HEK293T (cell line): ENCODE measurements at regions not wholly inside any gene's neighbourhood (a gene's known extent, or its start where the extent isn't known, plus 50 kb on each side); places are given as distances from the start of the nearest gene placed in this dataset.

Experiments
- CTCF ChIA-PET: fragments of 350-600 bp; formaldehyde crosslinking; extraction: SDS; loops from one replicate; lab custom pipeline; 2021; ENCODE audit warnings: antibody characterized with exemption, inconsistent platforms; lab: Yijun Ruan, JAX
- POLR2A ChIA-PET: fragments of 350-600 bp; formaldehyde crosslinking; extraction: SDS; loops from one replicate; lab custom pipeline; 2020; ENCODE audit warnings: antibody characterized with exemption, inconsistent platforms; lab: Yijun Ruan, JAX
- DNase-seq: peaks from one replicate; pipeline ENCODE4 v3.0.0; 2012; ENCODE audit warnings: mixed read lengths; ENCODE audit errors: extremely low spot score
- ARNT ChIP-seq: fragments of 450-650 bp; IDR thresholded peaks from 2 replicates; pipeline ENCODE4 v1.6.1; 2017; ENCODE audit warnings: mild to moderate bottlenecking
- BHLHE40 ChIP-seq: fragments of 450-650 bp; IDR thresholded peaks from 2 replicates; pipeline ENCODE4 v1.6.1; 2016; ENCODE audit warnings: mild to moderate bottlenecking, moderate library complexity, borderline replicate concordance
- CTBP1 ChIP-seq: fragments of 450-650 bp; IDR thresholded peaks from 2 replicates; pipeline ENCODE4 v1.6.1; 2016; ENCODE audit warnings: borderline replicate concordance
- ELF4 ChIP-seq: fragments of 450-650 bp; IDR thresholded peaks from 2 replicates; pipeline ENCODE4 v1.6.1; 2017; ENCODE audit warnings: antibody characterized with exemption
- FOXA1 ChIP-seq: fragments of 450-650 bp; IDR thresholded peaks from 2 replicates; pipeline ENCODE4 v1.6.1; 2016; ENCODE audit warnings: mild to moderate bottlenecking
- FOXK2 ChIP-seq: fragments of 450-650 bp; IDR thresholded peaks from 2 replicates; pipeline ENCODE4 v1.6.1; 2016; ENCODE audit warnings: mild to moderate bottlenecking
- FOXM1 ChIP-seq: fragments of 450-650 bp; IDR thresholded peaks from 2 replicates; pipeline ENCODE4 v1.6.1; 2017; ENCODE audit warnings: mild to moderate bottlenecking, borderline replicate concordance
- HDGF ChIP-seq: fragments of 450-650 bp; IDR thresholded peaks from 2 replicates; pipeline ENCODE4 v1.6.1; 2017; ENCODE audit warnings: antibody characterized with exemption, borderline replicate concordance
- L3MBTL2 ChIP-seq: fragments of 450-650 bp; conservative IDR thresholded peaks from 2 replicates; pipeline ENCODE4 v1.6.1; 2016; ENCODE audit warnings: mild to moderate bottlenecking
- LEF1 ChIP-seq: fragments of 450-650 bp; IDR thresholded peaks from 2 replicates; pipeline ENCODE4 v1.6.1; 2017; ENCODE audit warnings: mild to moderate bottlenecking, borderline replicate concordance
- NFRKB ChIP-seq: fragments of 450-650 bp; IDR thresholded peaks from 2 replicates; pipeline ENCODE4 v1.6.1; 2016; ENCODE audit warnings: mild to moderate bottlenecking, moderate library complexity
- PKNOX1 ChIP-seq: fragments of 450-650 bp; IDR thresholded peaks from 2 replicates; pipeline ENCODE4 v1.6.1; 2016
- SP1 ChIP-seq: fragments of 450-650 bp; IDR thresholded peaks from 2 replicates; pipeline ENCODE4 v1.6.1; 2017
- SUZ12 ChIP-seq: fragments of 450-650 bp; IDR thresholded peaks from 2 replicates; pipeline ENCODE4 v1.6.1; 2016; ENCODE audit warnings: mild to moderate bottlenecking
- TARDBP ChIP-seq: fragments of 450-650 bp; IDR thresholded peaks from 2 replicates; pipeline ENCODE4 v1.6.1; 2016
- ZNF384 ChIP-seq: fragments of 450-650 bp; IDR thresholded peaks from 2 replicates; pipeline ENCODE4 v1.6.1; 2016

- TF ChIP-seq TARDBP, result no peak
- DNase-seq, result no peak
- ChIA-PET POLR2A (no interaction called here), CTCF (no interaction called here)
These were observed 418.2 kb downstream of the VRK1 start for GRCh38 chr14:97215263-97215969.

GRCh38 chr14:97217111-97217885 is 420.1 kb downstream of the VRK1 start:
- DNase-seq, result no peak
- POLR2A ChIA-PET, result no interaction called here
- TF ChIP-seq FOXA1 (no peak), CTBP1 (no peak)
- CTCF ChIA-PET, result no interaction called here

GRCh38 chr14:97218274-97218673 is 421.1 kb downstream of the VRK1 start:
- ChIA-PET POLR2A (no interaction called here), CTCF (no interaction called here)
- no peak for DNase-seq
- TF ChIP-seq LEF1 (no peak), FOXK2 (no peak), HDGF (no peak), CTBP1 (no peak), TARDBP (no peak), ARNT (no peak), NFRKB (no peak), SUZ12 (no peak), L3MBTL2 (no peak), ELF4 (no peak), ZNF384 (no peak), BHLHE40 (no peak), SP1 (no peak), FOXA1 (no peak)

- POLR2A ChIA-PET, result no interaction called here
- no peak for DNase-seq
- TF ChIP-seq ARNT (no peak), ELF4 (no peak), HDGF (no peak), SP1 (no peak), ZNF384 (no peak), SUZ12 (no peak), LEF1 (no peak), TARDBP (no peak), CTBP1 (no peak), PKNOX1 (no peak), BHLHE40 (no peak)
- CTCF ChIA-PET, result interaction anchor here (0.6 kb wide), 1 partner anchor 1030 kb away, joined by 6 read pairs; no protein-coding TSS in a partner anchor
These were observed 421.7 kb downstream of the VRK1 start for GRCh38 chr14:97218691-97219430.

- TF ChIP-seq ZNF384, result no peak
- no peak for TF ChIP-seq HDGF
- TF ChIP-seq SUZ12, result no peak
- no peak for TF ChIP-seq FOXM1
- TF ChIP-seq FOXA1, result no peak
- ChIA-PET CTCF (interaction anchor here (0.6 kb wide), 1 partner anchor 1029 kb away, joined by 6 read pairs; no protein-coding TSS in a partner anchor), POLR2A (no interaction called here)
- no peak for DNase-seq
These were observed 422.3 kb downstream of the VRK1 start for GRCh38 chr14:97219431-97220017.

- ChIA-PET POLR2A (no interaction called here), CTCF (interaction anchor here (0.6 kb wide), 1 partner anchor 1847 kb away, joined by 4 read pairs; no protein-coding TSS in a partner anchor)
- TF ChIP-seq FOXA1 (no peak), ELF4 (no peak)
- DNase-seq, result no peak
These were observed 424.5 kb downstream of the VRK1 start for GRCh38 chr14:97221572-97222285.

DNA sequence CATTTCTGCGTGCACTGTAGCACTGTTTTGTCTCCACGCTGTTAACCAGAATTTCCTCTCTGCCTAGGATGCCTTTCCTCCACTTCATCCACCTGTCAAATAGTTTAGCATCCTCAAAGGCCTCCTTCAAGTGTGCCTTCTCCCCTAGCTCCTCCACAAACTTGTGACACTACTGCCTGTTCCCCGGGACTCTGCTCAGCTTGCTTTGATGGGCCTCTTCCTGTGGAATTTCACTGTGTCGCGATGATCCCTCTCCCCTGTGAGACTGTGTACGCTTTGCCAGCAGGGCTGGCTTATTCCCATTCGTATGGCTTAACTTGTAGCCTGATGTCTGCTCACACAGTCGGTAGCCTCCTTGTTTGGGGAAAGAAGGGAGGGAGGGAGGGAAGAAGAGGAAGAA is 426.8 kb downstream of the VRK1 start:
- TF ChIP-seq ZNF384 (no peak), CTBP1 (no peak), FOXM1 (no peak), L3MBTL2 (no peak), HDGF (no peak), FOXK2 (no peak), SP1 (no peak), NFRKB (no peak), TARDBP (no peak), ELF4 (no peak), PKNOX1 (no peak), ARNT (no peak), SUZ12 (no peak), FOXA1 (no peak), BHLHE40 (no peak), LEF1 (no peak)
- CTCF ChIA-PET, result no interaction called here
- POLR2A ChIA-PET, result no interaction called here
- no peak for DNase-seq
